HPDE6-E6E7 (cell line): ENCODE measurements at regions not wholly inside any gene's neighbourhood (a gene's known extent, or its start where the extent isn't known, plus 50 kb on each side); places are given as distances from the start of the nearest gene placed in this dataset.
"Not testable (repeated sequence)": the region's sequence is repeated elsewhere in the genome, so short reads cannot be mapped to it uniquely, and the experiment has no call there.

Source experiments
- DNase-seq: peaks from one replicate; pipeline ENCODE4 v3.0.0; 2011; ENCODE audit warnings: missing footprints; ENCODE audit errors: extremely low spot score

GRCh38 chr5:72760259-72760658, 56.2 kb upstream of the TNPO1 start:
- DNase-seq = no peak

GRCh38 chr5:72752909-72753308, 63.6 kb upstream of the TNPO1 start:
- no peak for DNase-seq

- DNase-seq = no peak
These were observed 67.0 kb upstream of the TNPO1 start for GRCh38 chr5:72749362-72749997.

- no peak for DNase-seq
These were observed 68.6 kb upstream of the TNPO1 start for GRCh38 chr5:72747826-72748225.

GRCh38 chr5:72746736-72747135, 69.7 kb upstream of the TNPO1 start:
- DNase-seq = no peak

- no peak for DNase-seq
These were observed 72.3 kb upstream of the TNPO1 start for GRCh38 chr5:72744136-72744535.

GRCh38 chr5:72741805-72742204, 74.7 kb upstream of the TNPO1 start:
- no peak for DNase-seq

- no peak for DNase-seq
These were observed 82.7 kb upstream of the TNPO1 start for GRCh38 chr5:72733810-72734209.

GRCh38 chr5:72723581-72723980, 92.9 kb upstream of the TNPO1 start:
- peak; percentile 13 for DNase-seq

GRCh38 chr5:72722792-72723452, 93.5 kb upstream of the TNPO1 start:
- DNase-seq = no peak

- DNase-seq = no peak
These were observed 94.6 kb upstream of the TNPO1 start for GRCh38 chr5:72721844-72722243.

GRCh38 chr5:72720205-72720604, 96.3 kb upstream of the TNPO1 start:
- no peak for DNase-seq

GRCh38 chr5:72711351-72711750, 105.1 kb upstream of the TNPO1 start:
- DNase-seq = no peak

- no peak for DNase-seq
These were observed 107.1 kb upstream of the TNPO1 start for GRCh38 chr5:72709341-72709740.

- DNase-seq = no peak
These were observed 111.3 kb upstream of the TNPO1 start for GRCh38 chr5:72705178-72705577.

- DNase-seq = no peak
These were observed 112.6 kb upstream of the TNPO1 start for GRCh38 chr5:72703876-72704275.

- no peak for DNase-seq
These were observed 113.5 kb upstream of the TNPO1 start for GRCh38 chr5:72702881-72703434.

- DNase-seq = not testable (repeated sequence)
These were observed 114.4 kb upstream of the TNPO1 start for GRCh38 chr5:72702105-72702504.

GRCh38 chr5:72698481-72698880, 118.0 kb upstream of the TNPO1 start:
- no peak for DNase-seq

- DNase-seq = no peak
These were observed 118.8 kb upstream of the TNPO1 start for GRCh38 chr5:72697622-72698021.

GRCh38 chr5:72695659-72696058, 120.8 kb upstream of the TNPO1 start:
- DNase-seq = no peak

GRCh38 chr5:72694856-72695255, 121.6 kb upstream of the TNPO1 start:
- no peak for DNase-seq

- DNase-seq = no peak
These were observed 122.8 kb upstream of the TNPO1 start for GRCh38 chr5:72693546-72694205.
